ENCODE measurements at regions not wholly inside any gene's neighbourhood (a gene's known extent, or its start where the extent isn't known, plus 50 kb on each side); places are given as distances from the start of the nearest gene placed in this dataset.
"Not testable (repeated sequence)": the region's sequence is repeated elsewhere in the genome, so short reads cannot be mapped to it uniquely, and the experiment has no call there.

DNA sequence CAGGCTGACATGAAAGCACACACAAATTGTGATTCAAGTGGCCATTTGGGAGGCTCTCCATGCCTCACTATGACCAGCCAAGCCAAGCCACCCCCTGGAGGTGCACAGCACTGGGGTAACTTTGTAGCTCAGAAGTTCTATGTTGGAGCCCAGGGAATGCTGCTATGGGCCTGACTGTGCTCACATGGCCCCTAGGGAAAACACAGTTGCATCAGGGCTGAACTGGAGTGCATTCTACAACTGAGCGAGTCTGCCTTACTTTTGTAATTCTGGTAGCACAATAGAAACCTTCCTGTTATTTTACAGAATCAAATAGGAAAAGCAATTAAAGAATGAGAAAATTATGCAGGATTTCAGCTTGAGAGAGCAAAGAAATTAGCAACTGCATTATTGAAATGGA is 455.5 kb upstream of the TRPC7 start:
- Histone ChIP-seq H3K27me3 (no peaks in the 10 kb centered on the region), H3K9me3 (no peaks in the 10 kb centered on the region), H3K36me3 (no peaks in the 10 kb centered on the region), H3K4me3 (no peak overlapping the region), H3K4me1 (peaks cover 0 to 5% (median 0%) of the 10 kb centered on the region in 12 donors), H3K27ac (no peak overlapping the region)
- ATAC-seq (no peak), DNase-seq (no peak)
- intact Hi-C loops (cut with DNase I), result no loop called here
- TF ChIP-seq POLR2A (IDR thresholded peaks at IDR 0.05), result no peak
- TF ChIP-seq, protein P1, sequence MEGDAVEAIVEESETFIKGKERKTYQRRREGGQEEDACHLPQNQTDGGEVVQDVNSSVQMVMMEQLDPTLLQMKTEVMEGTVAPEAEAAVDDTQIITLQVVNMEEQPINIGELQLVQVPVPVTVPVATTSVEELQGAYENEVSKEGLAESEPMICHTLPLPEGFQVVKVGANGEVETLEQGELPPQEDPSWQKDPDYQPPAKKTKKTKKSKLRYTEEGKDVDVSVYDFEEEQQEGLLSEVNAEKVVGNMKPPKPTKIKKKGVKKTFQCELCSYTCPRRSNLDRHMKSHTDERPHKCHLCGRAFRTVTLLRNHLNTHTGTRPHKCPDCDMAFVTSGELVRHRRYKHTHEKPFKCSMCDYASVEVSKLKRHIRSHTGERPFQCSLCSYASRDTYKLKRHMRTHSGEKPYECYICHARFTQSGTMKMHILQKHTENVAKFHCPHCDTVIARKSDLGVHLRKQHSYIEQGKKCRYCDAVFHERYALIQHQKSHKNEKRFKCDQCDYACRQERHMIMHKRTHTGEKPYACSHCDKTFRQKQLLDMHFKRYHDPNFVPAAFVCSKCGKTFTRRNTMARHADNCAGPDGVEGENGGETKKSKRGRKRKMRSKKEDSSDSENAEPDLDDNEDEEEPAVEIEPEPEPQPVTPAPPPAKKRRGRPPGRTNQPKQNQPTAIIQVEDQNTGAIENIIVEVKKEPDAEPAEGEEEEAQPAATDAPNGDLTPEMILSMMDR (IDR thresholded peaks at IDR 0.05), result no peak
- 57 to 89% (median 79%) methylated on average over 1 of the region's 1 CpG for WGBS, 4 donors

DNA sequence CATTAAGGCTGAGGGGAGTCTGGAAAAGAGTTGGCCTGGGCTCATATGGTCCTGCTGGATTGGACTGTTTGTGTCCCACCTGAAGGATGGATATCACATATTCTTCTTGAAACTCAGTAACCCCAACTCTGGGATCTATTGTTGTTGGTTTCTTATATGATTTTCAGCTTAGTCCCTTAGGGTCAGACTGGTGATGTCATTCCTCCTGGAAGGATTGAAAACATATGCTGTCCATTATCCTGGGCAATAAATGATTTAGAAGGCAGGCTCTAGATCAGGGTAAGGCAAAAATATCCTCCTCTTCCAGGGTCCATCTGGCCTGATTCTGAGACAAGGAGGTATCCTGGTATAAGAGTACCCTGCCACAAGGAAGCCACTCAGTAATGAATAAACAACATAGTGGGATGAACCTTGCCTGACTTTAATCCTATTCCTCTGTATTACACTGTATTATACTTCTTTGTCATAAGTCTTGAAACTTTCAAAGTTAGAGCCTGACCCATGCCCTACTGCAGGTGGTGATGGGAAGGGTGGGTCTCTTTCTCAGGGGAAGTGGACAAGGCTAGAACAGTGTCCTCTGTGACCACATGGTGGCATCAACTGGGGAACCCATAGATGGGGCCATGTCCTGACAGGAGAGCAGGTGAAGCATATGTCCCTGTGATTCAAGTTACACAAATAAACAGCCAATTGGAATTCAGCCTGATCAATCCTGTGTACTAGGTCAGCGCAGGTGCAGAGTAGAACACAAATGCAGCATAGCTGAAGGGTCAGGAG is 454.4 kb upstream of the TRPC7 start:
- Histone ChIP-seq H3K27ac (no peak overlapping the region), H3K4me1 (peaks cover 0 to 5% (median 0%) of the 10 kb centered on the region in 12 donors), H3K36me3 (no peaks in the 10 kb centered on the region), H3K9me3 (no peaks in the 10 kb centered on the region), H3K4me3 (no peak overlapping the region), H3K27me3 (no peaks in the 10 kb centered on the region)
- no peak for ATAC-seq
- TF ChIP-seq POLR2A (IDR thresholded peaks at IDR 0.05), result no peak
- TF ChIP-seq, protein P1 (IDR thresholded peaks at IDR 0.05), result no peak
- no peak for DNase-seq
- intact Hi-C loops (cut with DNase I), result loop anchor here in 3 of 10 donors (10.0 kb wide), 2 partner anchors 165 to 175 kb away; no protein-coding TSS in a partner anchor
- WGBS, 4 donors, result 85 to 95% (median 90%) methylated on average over 1 of the region's 1 CpG

DNA sequence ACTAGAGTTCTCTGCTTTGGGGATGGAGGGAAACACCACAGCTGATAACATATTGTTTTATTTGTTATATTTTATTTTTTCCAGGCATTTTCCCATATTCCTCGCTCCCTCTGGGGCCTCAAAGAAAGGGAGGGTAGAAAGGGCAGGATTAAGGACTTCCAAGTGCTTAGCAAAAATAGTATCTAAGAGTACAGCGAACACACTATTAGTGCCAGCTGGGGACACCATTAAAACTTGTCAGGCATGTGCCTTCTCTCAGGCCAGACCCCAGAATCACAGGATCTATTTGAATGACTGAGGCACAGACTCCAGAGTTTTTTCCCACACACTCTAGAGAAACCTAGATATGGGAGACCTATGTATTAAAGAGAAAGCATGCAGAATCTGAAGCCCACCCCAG is 451.0 kb upstream of the TRPC7 start:
- Histone ChIP-seq H3K4me1 (peaks cover 0 to 10% (median 2%) of the 10 kb centered on the region in 12 donors), H3K27ac (no peak overlapping the region), H3K4me3 (no peak overlapping the region), H3K27me3 (no peaks in the 10 kb centered on the region), H3K9me3 (no peaks in the 10 kb centered on the region), H3K36me3 (no peaks in the 10 kb centered on the region)
- TF ChIP-seq POLR2A (IDR thresholded peaks at IDR 0.05), result no peak
- TF ChIP-seq, protein P1 (IDR thresholded peaks at IDR 0.05), result no peak
- DNase-seq (no peak), ATAC-seq (peak in 2 of 4 donors; percentile 21 to 58)
- intact Hi-C loops (cut with DNase I), result loop anchor here in 3 of 10 donors (10.0 kb wide), 2 partner anchors 168 to 178 kb away; no protein-coding TSS in a partner anchor
- 42 to 75% (median 66%) methylated on average over 2 of the region's 2 CpGs for WGBS, 4 donors

DNA sequence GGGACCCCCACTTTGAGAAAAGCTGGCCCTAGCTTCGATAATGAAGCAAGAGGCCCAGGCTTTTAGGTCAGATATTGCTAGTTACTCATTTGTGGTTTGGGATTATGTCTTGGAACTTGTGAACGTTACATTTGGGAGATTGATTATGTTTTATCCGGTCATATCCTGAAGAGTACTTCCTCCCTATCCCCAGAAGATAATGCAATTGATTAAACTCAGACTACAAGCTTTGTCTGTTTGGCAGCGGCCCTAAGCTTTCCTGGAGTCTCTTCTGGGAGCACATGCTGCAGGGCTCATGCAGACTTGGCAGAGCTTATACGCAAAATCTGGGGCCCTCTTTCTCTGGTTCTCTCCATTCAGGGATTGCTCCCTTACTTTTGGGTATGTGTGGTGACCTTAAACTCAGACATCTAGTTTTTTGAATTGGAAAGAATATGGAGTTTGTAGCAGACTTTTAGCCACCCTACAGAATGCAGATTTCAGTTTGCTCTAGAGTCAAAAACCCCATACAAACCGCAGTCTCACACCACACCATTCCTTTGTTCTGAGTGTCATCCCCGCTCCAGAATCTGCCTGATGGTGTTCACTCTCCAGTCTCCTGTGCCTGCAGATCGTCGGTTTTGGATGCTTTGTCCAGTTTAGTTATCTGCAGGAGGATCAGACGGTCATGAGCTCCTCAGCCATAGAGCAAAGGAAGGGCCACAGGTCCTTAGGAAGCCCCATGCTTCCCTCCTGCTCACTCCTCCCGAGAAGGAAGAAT is 449.5 kb upstream of the TRPC7 start:
- no peak overlapping the region for H3K27ac ChIP-seq
- H3K27me3 ChIP-seq, result no peaks in the 10 kb centered on the region
- intact Hi-C loops (cut with DNase I), result loop anchor here in 3 of 10 donors (10.0 kb wide), 2 partner anchors 170 to 180 kb away; no protein-coding TSS in a partner anchor
- H3K36me3 ChIP-seq, result no peaks in the 10 kb centered on the region
- no peak overlapping the region for H3K4me3 ChIP-seq
- H3K9me3 ChIP-seq, result no peaks in the 10 kb centered on the region
- DNase-seq (peak in 1 of 5 donors; percentile 34), ATAC-seq (no peak)
- TF ChIP-seq, protein P1 (IDR thresholded peaks at IDR 0.05), result no peak
- TF ChIP-seq POLR2A (IDR thresholded peaks at IDR 0.05), result no peak
- WGBS, 4 donors, result 51 to 65% (median 61%) methylated on average over 11 of the region's 11 CpGs
- peaks cover 0 to 25% (median 14%) of the 10 kb centered on the region in 12 donors for H3K4me1 ChIP-seq

DNA sequence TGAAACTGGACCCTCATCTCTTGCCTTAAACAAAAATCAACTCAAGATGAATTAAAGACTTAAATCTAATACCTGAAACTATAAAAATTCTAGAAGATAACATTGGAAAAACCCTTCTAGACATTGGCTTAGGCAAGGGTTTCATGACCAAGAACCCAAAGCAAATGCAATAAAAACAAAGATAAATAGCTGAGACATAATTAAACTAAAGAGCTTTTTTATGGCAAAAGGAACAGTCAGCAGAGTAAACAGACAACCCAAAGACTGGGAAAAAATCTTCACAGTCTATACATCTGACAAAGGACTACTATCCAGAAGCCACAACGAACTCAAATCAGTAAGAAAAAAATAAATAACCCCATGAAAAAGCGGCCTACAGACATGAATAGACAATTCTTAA is 446.9 kb upstream of the TRPC7 start:
- ATAC-seq, DNase-seq, H3K36me3 ChIP-seq, H3K27ac ChIP-seq, H3K4me3 ChIP-seq, H3K9me3 ChIP-seq, H3K27me3 ChIP-seq: not testable (repeated sequence)
- peaks cover 0 to 28% (median 16%) of the 10 kb centered on the region in 12 donors for H3K4me1 ChIP-seq
- intact Hi-C loops (cut with DNase I), result loop anchor here in 3 of 10 donors (10.0 kb wide), 2 partner anchors 173 to 183 kb away; no protein-coding TSS in a partner anchor
- 76 to 82% (median 78%) methylated on average over 2 of the region's 2 CpGs for WGBS, 4 donors
